Naive thymus-derived CD4-positive, alpha-beta T cell (primary cell): ENCODE measurements at regions not wholly inside any gene's neighbourhood (a gene's known extent, or its start where the extent isn't known, plus 50 kb on each side); places are given as distances from the start of the nearest gene placed in this dataset.

Experiments used
- ATAC-seq: fragments of 150-1000 bp; cut with Tn5 transposase; 2 replicates; pipeline ENCODE4 v1.10.0; 2021; ENCODE audit warnings: mild to moderate bottlenecking, moderate library complexity
- CTCF ChIA-PET: fragments of 350-600 bp; sonication (Branson Sonifier 250); formaldehyde crosslinking; loops from one replicate; lab custom pipeline; 2021; ENCODE audit warnings: antibody characterized with exemption; lab: Charles Lee
- POLR2A ChIA-PET: fragments of 350-600 bp; sonication (Branson Sonifier 250); formaldehyde crosslinking; loops from one replicate; lab custom pipeline; 2021; ENCODE audit warnings: antibody characterized with exemption, inconsistent platforms; lab: Charles Lee
- DNase-seq, 9 donors: peaks; one replicate each; pipeline versions ENCODE4 v3.0.0 to v3.0.0-alpha.2; 2020 to 2022; ENCODE audit warnings: mixed read lengths in 1 of 9
- H3K27ac ChIP-seq: one replicate; pipeline ENCODE4 v1.7.0; 2013; ENCODE audit warnings: mild to moderate bottlenecking, low read depth, low read length, moderate library complexity
- H3K27me3 ChIP-seq, 2 donors: one replicate each; pipeline ENCODE4 v1.7.0; 2013; ENCODE audit warnings: low read length in 2 of 2, mild to moderate bottlenecking in 2 of 2, moderate library complexity in 2 of 2; ENCODE audit not compliant: control insufficient read depth in 2 of 2, insufficient read depth in 2 of 2
- H3K36me3 ChIP-seq, 3 experiments: 1 replicate in 2 of 3; 2 replicates in 1 of 3; pipeline ENCODE4 v1.7.0; 2013; ENCODE audit warnings: low read length in 3 of 3, mild to moderate bottlenecking in 3 of 3, moderate library complexity in 1 of 3; ENCODE audit not compliant: insufficient read depth in 3 of 3, control insufficient read depth in 2 of 3
- H3K4me1 ChIP-seq, 2 donors: one replicate each; pipeline ENCODE4 v1.7.0; 2013; ENCODE audit warnings: low read length in 2 of 2, mild to moderate bottlenecking in 2 of 2, moderate library complexity in 1 of 2; ENCODE audit not compliant: control insufficient read depth in 2 of 2, insufficient read depth in 2 of 2
- H3K4me3 ChIP-seq: 2 replicates; pipeline ENCODE4 v1.7.0; 2013; ENCODE audit warnings: mild to moderate bottlenecking, low read length
- H3K9me3 ChIP-seq, 3 experiments: 1 replicate in 2 of 3; 2 replicates in 1 of 3; pipeline ENCODE4 v1.7.0; 2013; ENCODE audit warnings: low read length in 3 of 3; ENCODE audit not compliant: control insufficient read depth in 2 of 3
- H3K27ac Mint-ChIP-seq, 9 donors: one replicate each; pipeline ENCODE4 v1.8.0; 2020 to 2022; ENCODE audit warnings: mixed read lengths in 9 of 9, mild to moderate bottlenecking in 8 of 9, moderate library complexity in 5 of 9, inconsistent platforms in 2 of 9
- H3K27me3 Mint-ChIP-seq, 5 donors: one replicate each; pipeline ENCODE4 v1.8.0; 2021 to 2022; ENCODE audit warnings: mixed read lengths in 5 of 5, mild to moderate bottlenecking in 1 of 5
- H3K36me3 Mint-ChIP-seq, 5 donors: one replicate each; pipeline ENCODE4 v1.8.0; 2020 to 2022; ENCODE audit warnings: mixed read lengths in 5 of 5, mild to moderate bottlenecking in 3 of 5, inconsistent platforms in 1 of 5
- H3K4me1 Mint-ChIP-seq, 7 donors: one replicate each; pipeline ENCODE4 v1.8.0; 2020 to 2022; ENCODE audit warnings: mixed read lengths in 7 of 7, mild to moderate bottlenecking in 3 of 7, inconsistent platforms in 1 of 7
- H3K4me3 Mint-ChIP-seq, 10 donors: one replicate each; pipeline ENCODE4 v1.8.0; 2020 to 2022; ENCODE audit warnings: mild to moderate bottlenecking in 10 of 10, mixed read lengths in 10 of 10, moderate library complexity in 6 of 10, inconsistent platforms in 2 of 10
- H3K9me3 Mint-ChIP-seq, 11 donors: one replicate each; pipeline ENCODE4 v1.8.0; 2020 to 2022; ENCODE audit warnings: mixed read lengths in 11 of 11, mild to moderate bottlenecking in 4 of 11, inconsistent platforms in 1 of 11, moderate library complexity in 1 of 11
- intact Hi-C, 2 donors: fragments of 100-400 bp; cut with micrococcal nuclease; formaldehyde crosslinking; loops; one replicate each; pipeline ENCODE4 v1.15.1; 2023

- POLR2A ChIA-PET: no interaction called here
- Histone ChIP-seq H3K36me3 (no peaks in the 10 kb centered on the region), H3K9me3 (no peaks in the 10 kb centered on the region), H3K4me1 (peaks cover 0 to 23% of the 10 kb centered on the region in 2 donors), H3K4me3 (no peak overlapping the region), H3K27ac (no peak overlapping the region), H3K27me3 (no peaks in the 10 kb centered on the region)
- DNase-seq (no peak), ATAC-seq (no peak)
- peaks cover 0 to 9% (median 0%) of the 10 kb centered on the region in 11 donors for H3K9me3 Mint-ChIP-seq
- intact Hi-C loops: no loop called here
- H3K27ac Mint-ChIP-seq: peak overlapping the region in 1 of 9 donors; percentile 16
- CTCF ChIA-PET: no interaction called here
- peaks cover 30 to 65% (median 49%) of the 10 kb centered on the region in 7 donors for H3K4me1 Mint-ChIP-seq
- H3K4me3 Mint-ChIP-seq: peak overlapping the region in 1 of 10 donors; percentile 9
- H3K36me3 Mint-ChIP-seq: peaks cover 0 to 26% (median 0%) of the 10 kb centered on the region in 5 donors
- no peaks in the 10 kb centered on the region for H3K27me3 Mint-ChIP-seq
Measured at GRCh38 chr12:107385509-107385908, 292.2 kb upstream of the CRY1 start.

DNA sequence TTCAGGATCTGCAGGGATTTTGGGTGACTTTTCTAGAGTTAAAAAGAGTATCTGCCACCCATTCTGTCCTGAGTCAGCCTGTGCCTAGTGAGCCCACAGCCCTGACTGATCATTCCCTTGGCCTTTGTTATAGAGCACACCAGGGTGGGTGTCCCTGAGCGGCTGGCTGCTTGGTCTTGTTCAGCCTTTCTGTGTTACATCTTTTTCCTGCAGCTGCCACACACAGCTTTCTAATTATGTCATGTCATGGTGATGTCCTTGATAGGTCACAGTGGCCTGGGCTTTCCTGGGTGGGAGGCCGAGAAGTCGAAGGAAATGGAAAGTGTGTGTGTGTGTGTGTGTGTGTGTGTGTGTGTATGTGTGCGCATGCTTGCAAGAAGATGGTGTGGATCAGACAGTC lies 293.2 kb upstream of the CRY1 start:
- Mint-ChIP-seq H3K9me3 (peaks cover 0 to 9% (median 0%) of the 10 kb centered on the region in 11 donors), H3K4me3 (no peak overlapping the region), H3K36me3 (peaks cover 0 to 27% (median 0%) of the 10 kb centered on the region in 5 donors), H3K27me3 (no peaks in the 10 kb centered on the region), H3K4me1 (peaks cover 25 to 66% (median 56%) of the 10 kb centered on the region in 7 donors), H3K27ac (peak overlapping the region in 2 of 9 donors; percentile 17 to 73)
- H3K4me1 ChIP-seq: peaks cover 0 to 28% of the 10 kb centered on the region in 2 donors
- no peak overlapping the region for H3K4me3 ChIP-seq
- intact Hi-C loops: no loop called here
- no peak overlapping the region for H3K27ac ChIP-seq
- no peaks in the 10 kb centered on the region for H3K9me3 ChIP-seq
- ATAC-seq (no peak), DNase-seq (no peak)
- H3K36me3 ChIP-seq: no peaks in the 10 kb centered on the region
- H3K27me3 ChIP-seq: no peaks in the 10 kb centered on the region
- ChIA-PET POLR2A (interaction anchor here (0.6 kb wide), 1 partner anchor 89 kb away, joined by 5 read pairs; no protein-coding TSS in a partner anchor), CTCF (no interaction called here)

- ChIA-PET POLR2A (interaction anchor here (0.8 to 1.6 kb wide), 2 partner anchors 67 to 69 kb away, joined by 4 to 10 read pairs; no protein-coding TSS in a partner anchor), CTCF (interaction anchor here (1.4 to 1.6 kb wide), 2 partner anchors 16 to 219 kb away, joined by 4 read pairs; no protein-coding TSS in a partner anchor)
- peaks cover 0 to 30% (median 0%) of the 10 kb centered on the region in 5 donors for H3K36me3 Mint-ChIP-seq
- H3K36me3 ChIP-seq: no peaks in the 10 kb centered on the region
- intact Hi-C loops: no loop called here
- H3K4me1 ChIP-seq: peaks cover 0 to 44% of the 10 kb centered on the region in 2 donors
- ATAC-seq (no peak), DNase-seq (no peak)
- H3K4me3 Mint-ChIP-seq: peak overlapping the region in 5 of 10 donors; percentile 18 to 58 (median 45)
- H3K27ac Mint-ChIP-seq: peak overlapping the region in 7 of 9 donors; percentile 19 to 85 (median 64)
- no peaks in the 10 kb centered on the region for H3K9me3 ChIP-seq
- H3K27ac ChIP-seq: no peak overlapping the region
- H3K9me3 Mint-ChIP-seq: peaks cover 0 to 9% (median 0%) of the 10 kb centered on the region in 11 donors
- H3K27me3 Mint-ChIP-seq: no peaks in the 10 kb centered on the region
- no peak overlapping the region for H3K4me3 ChIP-seq
- peaks cover 37 to 76% (median 67%) of the 10 kb centered on the region in 7 donors for H3K4me1 Mint-ChIP-seq
- H3K27me3 ChIP-seq: no peaks in the 10 kb centered on the region
Measured at GRCh38 chr12:107388263-107388662, 294.9 kb upstream of the CRY1 start.

- Histone ChIP-seq H3K27me3 (no peaks in the 10 kb centered on the region), H3K36me3 (no peaks in the 10 kb centered on the region), H3K9me3 (no peaks in the 10 kb centered on the region), H3K4me3 (no peak overlapping the region), H3K4me1 (peaks cover 0 to 47% of the 10 kb centered on the region in 2 donors), H3K27ac (no peak overlapping the region)
- Mint-ChIP-seq H3K36me3 (peaks cover 0 to 30% (median 0%) of the 10 kb centered on the region in 5 donors), H3K27ac (peak overlapping the region; percentile 38 to 89 (median 71)), H3K4me1 (peaks cover 46 to 91% (median 82%) of the 10 kb centered on the region in 7 donors), H3K4me3 (peak overlapping the region in 8 of 10 donors; percentile 2 to 58 (median 41)), H3K27me3 (no peaks in the 10 kb centered on the region), H3K9me3 (peaks cover 0 to 9% (median 0%) of the 10 kb centered on the region in 11 donors)
- ATAC-seq: no peak
- no peak for DNase-seq
- ChIA-PET POLR2A (no interaction called here), CTCF (interaction anchor here (0.6 kb wide), 1 partner anchor 18 kb away, joined by 3 read pairs; no protein-coding TSS in a partner anchor)
- intact Hi-C loops: loop anchor here in 1 of 2 donors (2.0 kb wide), 1 partner anchor 18 kb away; no protein-coding TSS in a partner anchor
Measured at GRCh38 chr12:107390414-107390813, 295.2 kb upstream of the PWP1 start.

DNA sequence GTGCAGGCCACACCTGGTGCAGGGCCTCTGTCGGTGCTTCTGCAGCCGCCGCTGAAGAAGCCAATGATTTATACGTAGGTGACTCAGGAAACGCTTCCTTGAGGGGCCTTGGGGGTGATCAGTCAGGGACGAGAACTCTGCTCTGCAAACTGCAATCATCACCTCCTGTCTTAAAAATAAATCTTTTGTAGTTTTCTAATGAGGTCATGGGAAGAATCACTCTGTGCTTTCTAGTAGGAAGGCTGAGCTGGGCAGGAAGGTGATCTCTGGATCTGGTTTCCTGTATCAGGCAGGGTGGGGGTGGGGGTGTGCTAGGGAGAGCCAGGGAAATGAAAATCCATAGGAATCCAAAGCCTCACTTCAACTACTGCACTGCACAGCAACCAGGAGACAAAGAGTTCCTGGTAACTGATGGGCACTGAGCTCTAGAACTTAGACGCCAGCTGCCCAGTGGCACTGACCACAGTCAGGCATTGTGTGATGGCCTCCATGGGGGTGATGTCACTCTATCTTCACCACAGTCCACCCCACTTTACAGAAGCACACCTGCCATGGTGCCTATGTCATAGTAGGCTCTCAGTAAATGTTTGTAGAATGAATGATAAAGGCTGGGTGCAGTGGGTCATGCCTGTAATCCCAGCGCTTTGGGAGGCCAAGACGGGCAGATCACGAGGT lies 292.4 kb upstream of the PWP1 start:
- no peaks in the 10 kb centered on the region for H3K36me3 ChIP-seq
- CTCF ChIA-PET: interaction anchor here (0.6 to 0.8 kb wide), 2 partner anchors 8 to 207 kb away, joined by 3 read pairs; no protein-coding TSS in a partner anchor
- no peak overlapping the region for H3K4me3 ChIP-seq
- Mint-ChIP-seq H3K27ac (peak overlapping the region in 8 of 9 donors; percentile 80 to 94 (median 87)), H3K4me3 (peak overlapping the region; percentile 5 to 67 (median 58)), H3K27me3 (no peaks in the 10 kb centered on the region), H3K9me3 (peaks cover 0 to 9% (median 0%) of the 10 kb centered on the region in 11 donors), H3K4me1 (peaks cover 39 to 96% (median 91%) of the 10 kb centered on the region in 7 donors), H3K36me3 (peaks cover 0 to 21% (median 0%) of the 10 kb centered on the region in 5 donors)
- peak in 6 of 9 donors; percentile 32 to 56 (median 49) for DNase-seq
- H3K27ac ChIP-seq: peak overlapping the region; percentile 5
- no peaks in the 10 kb centered on the region for H3K9me3 ChIP-seq
- peaks cover 0 to 47% of the 10 kb centered on the region in 2 donors for H3K4me1 ChIP-seq
- no peaks in the 10 kb centered on the region for H3K27me3 ChIP-seq
- intact Hi-C loops: no loop called here
- POLR2A ChIA-PET: interaction anchor here (1.0 to 1.2 kb wide), 4 partner anchors 18 to 73 kb away, joined by 3 to 10 read pairs (median 3); no protein-coding TSS in a partner anchor
- peak; percentile 44 for ATAC-seq

- DNase-seq (no peak), ATAC-seq (no peak)
- H3K9me3 ChIP-seq: no peaks in the 10 kb centered on the region
- intact Hi-C loops: no loop called here
- H3K27ac ChIP-seq: no peak overlapping the region
- H3K27me3 Mint-ChIP-seq: no peaks in the 10 kb centered on the region
- peak overlapping the region; percentile 29 to 94 (median 73) for H3K27ac Mint-ChIP-seq
- peak overlapping the region in 1 of 10 donors; percentile 21 for H3K4me3 Mint-ChIP-seq
- no peak overlapping the region for H3K4me3 ChIP-seq
- peaks cover 0 to 33% of the 10 kb centered on the region in 2 donors for H3K4me1 ChIP-seq
- H3K9me3 Mint-ChIP-seq: peaks cover 0 to 3% (median 0%) of the 10 kb centered on the region in 11 donors
- peaks cover 0 to 10% (median 0%) of the 10 kb centered on the region in 5 donors for H3K36me3 Mint-ChIP-seq
- ChIA-PET POLR2A (interaction anchor here (0.5 to 1.3 kb wide), 3 partner anchors 68 to 86 kb away, joined by 3 read pairs; no protein-coding TSS in a partner anchor), CTCF (interaction anchor here (0.9 to 1.0 kb wide), 3 partner anchors 13 to 77 kb away, joined by 3 read pairs; no protein-coding TSS in a partner anchor)
- no peaks in the 10 kb centered on the region for H3K36me3 ChIP-seq
- H3K4me1 Mint-ChIP-seq: peaks cover 34 to 89% (median 84%) of the 10 kb centered on the region in 7 donors
- no peaks in the 10 kb centered on the region for H3K27me3 ChIP-seq
Measured at GRCh38 chr12:107394693-107395092, 290.9 kb upstream of the PWP1 start.
